CD4-positive, alpha-beta T cell (primary cell): ENCODE measurements at regions not wholly inside any gene's neighbourhood (a gene's known extent, or its start where the extent isn't known, plus 50 kb on each side); places are given as distances from the start of the nearest gene placed in this dataset.

ENCODE experiments used
- ATAC-seq: fragments of 200-7000 bp; cut with Tn5 transposase; one replicate; pipeline ENCODE4 v1.10.0; 2022; ENCODE audit warnings: mild to moderate bottlenecking; ENCODE audit not compliant: poor library complexity
- CTCF ChIA-PET: fragments of 350-600 bp; sonication (Branson Sonifier 250); formaldehyde crosslinking; loops from one replicate; lab custom pipeline; 2021; ENCODE audit warnings: antibody characterized with exemption, inconsistent platforms; lab: Charles Lee
- POLR2A ChIA-PET: fragments of 350-600 bp; sonication (Branson Sonifier 250); formaldehyde crosslinking; loops from one replicate; lab custom pipeline; 2021; ENCODE audit warnings: antibody characterized with exemption, inconsistent platforms; lab: Charles Lee
- DNase-seq, 14 experiments: peaks; one replicate each; pipeline ENCODE4 v3.0.0-alpha.2; 2013 to 2020; ENCODE audit warnings: mixed read lengths in 2 of 14
- H3K27ac ChIP-seq, 2 donors: one replicate each; pipeline versions ENCODE4 v1.5.1 to v1.7.0; 2013; ENCODE audit warnings: low read length in 2 of 2, low read depth in 1 of 2, mild to moderate bottlenecking in 1 of 2
- H3K27me3 ChIP-seq, 2 experiments: 1 replicate in 1 of 2; 2 replicates in 1 of 2; pipeline versions ENCODE4 v1.6.1 to v1.7.0; 2013; ENCODE audit warnings: low read length in 2 of 2, control low read depth in 1 of 2, mild to moderate bottlenecking in 1 of 2, moderate library complexity in 1 of 2; ENCODE audit not compliant: insufficient read depth in 2 of 2, control insufficient read depth in 1 of 2
- H3K36me3 ChIP-seq: one replicate; pipeline ENCODE4 v1.6.1; 2013; ENCODE audit warnings: low read length, control low read depth; ENCODE audit not compliant: insufficient read depth
- H3K4me1 ChIP-seq: one replicate; pipeline ENCODE4 v1.6.1; 2013; ENCODE audit warnings: low read length, control low read depth; ENCODE audit not compliant: insufficient read depth
- H3K4me3 ChIP-seq: one replicate; pipeline ENCODE4 v1.5.1; 2013; ENCODE audit warnings: mild to moderate bottlenecking, low read length, moderate library complexity
- H3K9me3 ChIP-seq, 2 experiments: 1 replicate in 1 of 2; 2 replicates in 1 of 2; pipeline versions ENCODE4 v1.6.1 to v1.7.0; 2013; ENCODE audit warnings: low read length in 2 of 2, mild to moderate bottlenecking in 2 of 2, control low read depth in 1 of 2, moderate library complexity in 1 of 2; ENCODE audit not compliant: control insufficient read depth in 1 of 2, insufficient read depth in 1 of 2
- H3K27ac Mint-ChIP-seq: one replicate; pipeline ENCODE4 v1.8.0; 2020; ENCODE audit warnings: mixed read lengths
- H3K27me3 Mint-ChIP-seq: one replicate; pipeline ENCODE4 v1.8.0; 2021; ENCODE audit warnings: mixed read lengths
- H3K36me3 Mint-ChIP-seq: one replicate; pipeline ENCODE4 v1.8.0; 2021; ENCODE audit warnings: low read depth, mixed read lengths
- H3K4me1 Mint-ChIP-seq: one replicate; pipeline ENCODE4 v1.8.0; 2021; ENCODE audit warnings: low read depth, mixed read lengths
- H3K4me3 Mint-ChIP-seq: one replicate; pipeline ENCODE4 v1.8.0; 2020; ENCODE audit warnings: mild to moderate bottlenecking, mixed read lengths
- H3K9me3 Mint-ChIP-seq: one replicate; pipeline ENCODE4 v1.8.0; 2020; ENCODE audit warnings: mixed read lengths
- CTCF ChIP-seq: fragments of 200-600 bp; IDR thresholded peaks from one replicate; pipeline ENCODE4 v1.8.0; 2022; ENCODE audit warnings: antibody characterized with exemption, mild to moderate bottlenecking
- intact Hi-C, 2 experiments: fragments of 100-400 bp; cut with DNase I in 1 of 2; cut with micrococcal nuclease in 1 of 2; formaldehyde crosslinking; loops; one replicate each; pipeline versions ENCODE4 v1.15.1 to v1.9.0; 2023 to 2025; cut with DNase I, micrococcal nuclease

- Mint-ChIP-seq H3K27ac (no peak overlapping the region), H3K36me3 (no peaks in the 10 kb centered on the region), H3K27me3 (no peaks in the 10 kb centered on the region), H3K4me1 (no peaks in the 10 kb centered on the region), H3K4me3 (no peak overlapping the region), H3K9me3 (peaks cover 3% of the 10 kb centered on the region)
- H3K4me1 ChIP-seq, result no peaks in the 10 kb centered on the region
- POLR2A ChIA-PET, result no interaction called here
- H3K27ac ChIP-seq, result no peak overlapping the region
- no peak for TF ChIP-seq CTCF
- H3K36me3 ChIP-seq, result no peaks in the 10 kb centered on the region
- DNase-seq (no peak), ATAC-seq (no peak)
- intact Hi-C loops, result no loop called here
- H3K27me3 ChIP-seq, result no peaks in the 10 kb centered on the region
- no peaks in the 10 kb centered on the region for H3K9me3 ChIP-seq
- no peak overlapping the region for H3K4me3 ChIP-seq
- CTCF ChIA-PET, result no interaction called here
Measured at GRCh38 chr4:132276185-132276584, 872.9 kb upstream of the PCDH10 start.

- intact Hi-C loops, result no loop called here
- H3K9me3 ChIP-seq, result no peaks in the 10 kb centered on the region
- TF ChIP-seq CTCF, result no peak
- H3K27me3 ChIP-seq, result no peaks in the 10 kb centered on the region
- no peak for ATAC-seq
- H3K36me3 ChIP-seq, result no peaks in the 10 kb centered on the region
- ChIA-PET POLR2A (no interaction called here), CTCF (no interaction called here)
- H3K4me3 Mint-ChIP-seq, result no peak overlapping the region
- H3K27ac ChIP-seq, result no peak overlapping the region
- H3K27me3 Mint-ChIP-seq, result no peaks in the 10 kb centered on the region
- H3K4me3 ChIP-seq, result no peak overlapping the region
- DNase-seq, result no peak
- H3K4me1 Mint-ChIP-seq, result no peaks in the 10 kb centered on the region
- H3K4me1 ChIP-seq, result no peaks in the 10 kb centered on the region
- no peaks in the 10 kb centered on the region for H3K36me3 Mint-ChIP-seq
- H3K27ac Mint-ChIP-seq, result no peak overlapping the region
- peaks cover 3% of the 10 kb centered on the region for H3K9me3 Mint-ChIP-seq
Measured at GRCh38 chr4:132276989-132277388, 872.1 kb upstream of the PCDH10 start.

GRCh38 chr4:132281733-132282132 is 867.4 kb upstream of the PCDH10 start:
- H3K36me3 Mint-ChIP-seq, result no peaks in the 10 kb centered on the region
- ATAC-seq (no peak), DNase-seq (no peak)
- Histone ChIP-seq H3K4me1 (no peaks in the 10 kb centered on the region), H3K27me3 (no peaks in the 10 kb centered on the region), H3K36me3 (no peaks in the 10 kb centered on the region), H3K9me3 (no peaks in the 10 kb centered on the region), H3K27ac (no peak overlapping the region), H3K4me3 (no peak overlapping the region)
- H3K4me1 Mint-ChIP-seq, result no peaks in the 10 kb centered on the region
- no peak for TF ChIP-seq CTCF
- ChIA-PET CTCF (no interaction called here), POLR2A (no interaction called here)
- no peak overlapping the region for H3K4me3 Mint-ChIP-seq
- intact Hi-C loops, result no loop called here
- H3K27ac Mint-ChIP-seq, result no peak overlapping the region
- H3K27me3 Mint-ChIP-seq, result no peaks in the 10 kb centered on the region
- peaks cover 3% of the 10 kb centered on the region for H3K9me3 Mint-ChIP-seq
